ENCODE measurements at regions not wholly inside any gene's neighbourhood (a gene's known extent, or its start where the extent isn't known, plus 50 kb on each side); places are given as distances from the start of the nearest gene placed in this dataset.
"Not testable (repeated sequence)": the region's sequence is repeated elsewhere in the genome, so short reads cannot be mapped to it uniquely, and the experiment has no call there.

DNA sequence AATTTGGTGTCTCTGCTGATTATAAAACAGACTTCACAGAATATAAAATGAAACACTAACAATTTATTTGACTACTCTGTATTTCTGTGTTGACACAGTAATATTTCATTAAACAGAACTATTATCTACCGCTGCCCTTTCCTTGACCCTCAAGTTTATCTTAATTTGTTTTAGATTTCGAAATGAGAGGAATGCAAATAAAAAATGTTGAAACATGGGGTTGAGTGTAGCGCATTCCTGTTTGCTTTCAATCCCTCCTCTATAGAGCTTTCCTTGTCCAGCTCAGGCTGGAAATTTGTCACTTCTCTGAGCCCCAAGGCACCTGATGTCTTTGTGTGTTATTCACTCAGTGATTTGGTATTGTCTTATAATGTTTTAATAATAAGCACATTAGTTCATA, 550.2 kb downstream of the ZBBX start:
- DNase-seq (ENCODE audit: extremely low read depth, low read depth): no peak
- TF ChIP-seq, protein P1, sequence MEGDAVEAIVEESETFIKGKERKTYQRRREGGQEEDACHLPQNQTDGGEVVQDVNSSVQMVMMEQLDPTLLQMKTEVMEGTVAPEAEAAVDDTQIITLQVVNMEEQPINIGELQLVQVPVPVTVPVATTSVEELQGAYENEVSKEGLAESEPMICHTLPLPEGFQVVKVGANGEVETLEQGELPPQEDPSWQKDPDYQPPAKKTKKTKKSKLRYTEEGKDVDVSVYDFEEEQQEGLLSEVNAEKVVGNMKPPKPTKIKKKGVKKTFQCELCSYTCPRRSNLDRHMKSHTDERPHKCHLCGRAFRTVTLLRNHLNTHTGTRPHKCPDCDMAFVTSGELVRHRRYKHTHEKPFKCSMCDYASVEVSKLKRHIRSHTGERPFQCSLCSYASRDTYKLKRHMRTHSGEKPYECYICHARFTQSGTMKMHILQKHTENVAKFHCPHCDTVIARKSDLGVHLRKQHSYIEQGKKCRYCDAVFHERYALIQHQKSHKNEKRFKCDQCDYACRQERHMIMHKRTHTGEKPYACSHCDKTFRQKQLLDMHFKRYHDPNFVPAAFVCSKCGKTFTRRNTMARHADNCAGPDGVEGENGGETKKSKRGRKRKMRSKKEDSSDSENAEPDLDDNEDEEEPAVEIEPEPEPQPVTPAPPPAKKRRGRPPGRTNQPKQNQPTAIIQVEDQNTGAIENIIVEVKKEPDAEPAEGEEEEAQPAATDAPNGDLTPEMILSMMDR (IDR thresholded peaks at IDR 0.05; ENCODE audit: low read depth, low read length): no peak

DNA sequence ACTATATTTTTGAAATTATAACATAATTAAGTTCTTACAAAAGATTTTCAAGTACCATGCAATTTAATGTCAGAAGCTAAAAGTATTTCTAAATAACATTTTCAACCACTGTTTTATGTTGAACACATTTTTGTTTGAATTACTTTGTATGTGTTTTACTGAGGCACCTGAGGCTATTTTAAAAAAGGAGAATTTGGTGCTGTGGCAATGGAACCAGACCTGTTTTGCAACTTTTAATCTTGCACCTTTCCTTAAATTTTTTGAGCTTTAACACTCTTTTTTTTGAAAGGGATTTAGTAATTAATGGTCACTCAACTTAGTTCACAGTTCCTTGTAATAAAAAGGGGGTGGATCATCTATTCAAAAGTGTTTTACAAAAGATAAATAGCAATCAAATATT, 561.6 kb downstream of the ZBBX start:
- no peak for DNase-seq (ENCODE audit: extremely low read depth, low read depth)
- TF ChIP-seq, protein P1 (IDR thresholded peaks at IDR 0.05; ENCODE audit: low read depth, low read length): no peak

DNA sequence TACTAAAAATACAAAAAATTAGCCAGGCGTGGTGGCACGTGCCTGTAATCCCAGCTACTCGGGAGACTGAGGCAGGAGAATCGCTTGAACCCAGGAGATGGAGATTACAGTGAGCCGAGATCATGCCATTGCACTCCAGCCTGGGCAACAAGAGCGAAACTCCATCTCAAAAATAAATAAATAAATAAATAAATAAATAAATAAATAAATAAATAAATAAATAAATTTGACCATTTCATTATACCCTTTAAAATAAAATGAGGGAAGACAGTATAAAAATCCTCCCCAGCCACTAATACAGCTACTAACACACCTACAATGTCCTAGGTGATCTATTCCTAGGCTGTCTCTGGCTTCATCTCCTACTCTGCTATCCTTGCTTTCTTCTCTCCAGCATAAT, 562.8 kb downstream of the ZBBX start:
- not testable (repeated sequence) for DNase-seq (ENCODE audit: extremely low read depth, low read depth)

DNA sequence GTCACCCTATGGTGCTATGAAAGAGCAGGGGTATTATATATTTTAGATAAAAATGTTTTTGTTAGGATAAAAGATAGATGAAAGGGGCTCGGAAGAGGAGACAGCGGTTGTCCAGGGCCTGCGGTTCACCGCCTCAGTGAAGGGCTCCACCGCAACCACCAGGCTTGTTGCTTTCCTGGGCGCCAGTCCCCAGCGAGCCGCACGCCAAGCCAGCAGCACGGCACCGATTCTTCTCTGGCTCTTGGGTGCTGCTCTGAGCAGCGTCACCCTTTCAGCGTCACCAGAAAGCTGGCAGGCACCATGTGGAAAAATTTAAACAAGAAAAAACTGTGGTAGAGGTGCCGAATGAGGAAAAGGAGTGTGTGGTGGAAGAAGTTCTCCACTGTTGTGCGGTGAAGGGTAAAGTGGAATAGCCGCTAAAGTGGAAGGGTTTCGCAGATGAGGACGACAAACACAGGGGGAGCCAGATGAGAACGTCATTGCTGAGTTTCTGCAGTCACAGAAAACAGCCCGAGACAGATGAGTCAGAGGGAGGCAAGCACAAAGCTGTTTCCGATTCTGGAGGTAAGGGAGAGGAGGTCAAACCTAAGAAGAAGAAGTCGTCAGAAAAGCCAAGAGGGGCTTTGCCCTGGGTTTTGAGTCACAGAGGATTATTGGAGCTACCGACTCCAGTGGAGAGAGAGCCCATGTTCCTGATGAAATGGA, 569.2 kb downstream of the ZBBX start:
- no peak for DNase-seq (ENCODE audit: extremely low read depth, low read depth)
- TF ChIP-seq, protein P1 (IDR thresholded peaks at IDR 0.05; ENCODE audit: low read depth, low read length): no peak

DNA sequence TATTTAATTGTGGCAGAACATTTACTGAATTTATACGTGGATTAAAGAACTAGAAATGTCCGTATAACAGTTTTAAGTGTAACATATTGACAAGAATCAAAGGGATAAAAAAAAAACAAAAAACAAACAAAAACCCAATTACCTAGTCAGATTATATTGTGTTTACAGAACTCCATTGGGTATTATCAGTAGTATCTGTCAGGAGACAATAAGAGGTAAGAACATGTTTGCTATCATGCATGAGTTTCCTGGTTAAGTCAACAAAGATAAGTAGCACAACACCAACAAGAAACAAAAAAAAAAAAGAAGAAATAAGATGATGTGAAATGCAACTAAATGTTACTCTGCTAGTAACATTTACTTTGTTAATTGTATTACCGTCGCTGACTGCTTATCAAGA, 570.6 kb downstream of the ZBBX start:
- TF ChIP-seq, protein P1 (IDR thresholded peaks at IDR 0.05; ENCODE audit: low read depth, low read length): no peak

DNA sequence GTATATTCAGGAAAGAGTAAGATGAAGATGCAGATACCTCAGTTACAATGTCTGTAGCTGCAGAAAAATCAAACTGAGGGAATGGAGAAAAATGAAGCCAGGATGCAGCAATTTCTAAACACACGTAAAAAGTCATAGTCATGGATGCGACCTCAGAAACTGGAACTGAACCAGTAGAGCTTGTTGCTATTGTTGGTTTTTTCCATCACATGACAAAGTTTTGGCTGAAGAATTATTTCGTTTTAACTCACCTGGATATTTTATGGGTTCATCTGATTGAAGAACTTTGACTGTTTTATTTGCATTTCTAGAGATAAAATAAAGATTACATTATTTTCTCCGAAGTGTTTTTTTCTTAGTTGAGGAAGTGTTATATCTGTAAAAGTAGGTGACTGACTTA, 591.2 kb downstream of the ZBBX start:
- DNase-seq (ENCODE audit: extremely low read depth, low read depth): no peak
- TF ChIP-seq, protein P1 (IDR thresholded peaks at IDR 0.05; ENCODE audit: low read depth, low read length): no peak

More for the DNA sequence above, 570.6 kb downstream of the ZBBX start:
- no peak for DNase-seq (ENCODE audit: extremely low read depth, low read depth)

DNA sequence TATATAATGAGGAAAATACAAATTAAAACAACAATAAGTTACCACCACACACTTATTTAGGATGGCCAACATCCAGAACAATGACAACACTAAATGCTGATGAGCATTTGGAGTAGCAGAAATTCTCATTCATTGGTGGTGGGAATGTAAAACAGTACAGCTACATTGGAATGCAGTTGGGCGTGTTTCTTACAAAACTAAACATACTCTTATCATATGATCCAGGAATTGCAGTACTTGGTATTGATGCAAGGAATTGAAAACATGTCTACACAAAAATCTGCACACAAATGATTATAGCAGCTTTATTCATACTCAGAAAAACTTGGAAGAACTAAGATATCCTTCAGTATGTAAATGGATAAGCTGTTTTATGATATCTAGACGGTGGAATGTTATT, 594.2 kb downstream of the ZBBX start:
- TF ChIP-seq, protein P1 (IDR thresholded peaks at IDR 0.05; ENCODE audit: low read depth, low read length): no peak
- DNase-seq (ENCODE audit: extremely low read depth, low read depth): no peak

DNA sequence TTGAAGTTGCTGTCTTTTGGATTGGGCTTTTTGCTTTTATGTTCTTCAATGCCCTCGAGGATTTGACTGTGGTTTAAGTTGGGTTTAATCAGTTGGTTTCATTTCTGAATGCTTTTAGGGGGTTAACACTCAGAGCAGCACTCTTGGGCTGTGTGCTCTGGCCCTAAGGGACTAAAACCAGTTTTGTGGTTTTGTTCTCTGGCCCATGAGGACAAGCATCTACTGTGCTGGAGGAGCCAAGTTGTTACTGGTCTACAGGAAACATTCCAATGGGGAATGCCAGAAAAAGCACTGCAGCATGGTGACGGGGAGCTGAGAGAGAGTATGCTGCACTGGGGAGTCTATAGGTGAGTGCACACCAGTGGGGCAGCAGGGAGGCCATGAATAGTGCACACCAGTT, 596.9 kb downstream of the ZBBX start:
- DNase-seq (ENCODE audit: extremely low read depth, low read depth): no peak
- TF ChIP-seq, protein P1 (IDR thresholded peaks at IDR 0.05; ENCODE audit: low read depth, low read length): no peak
